Left hindlimb (tissue), 1 donor: ENCODE measurements at regions not wholly inside any gene's neighbourhood (a gene's known extent, or its start where the extent isn't known, plus 50 kb on each side); places are given as distances from the start of the nearest gene placed in this dataset.

Experiments
- DNase-seq: peaks from one replicate; pipeline ENCODE4 v3.0.0-alpha.2; 2018

- no peak for DNase-seq
Observed at GRCh38 chr1:58123051-58123450, 423.5 kb downstream of the OMA1 start.

GRCh38 chr1:58119971-58120370, 426.6 kb downstream of the OMA1 start:
- no peak for DNase-seq

GRCh38 chr1:58116284-58116683, 430.2 kb downstream of the OMA1 start:
- DNase-seq = no peak

GRCh38 chr1:58109646-58110200, 436.8 kb downstream of the OMA1 start:
- DNase-seq = no peak

GRCh38 chr1:58108783-58109182, 437.7 kb downstream of the OMA1 start:
- DNase-seq = no peak

GRCh38 chr1:58107943-58108342, 438.6 kb downstream of the OMA1 start:
- DNase-seq = no peak

GRCh38 chr1:58104960-58105359, 441.6 kb downstream of the OMA1 start:
- no peak for DNase-seq

- DNase-seq = no peak
Observed at GRCh38 chr1:58096714-58097113, 449.8 kb downstream of the OMA1 start.

- no peak for DNase-seq
Observed at GRCh38 chr1:58095183-58095582, 451.3 kb downstream of the OMA1 start.

- DNase-seq = no peak
Observed at GRCh38 chr1:58094221-58094620, 452.3 kb downstream of the OMA1 start.

GRCh38 chr1:58090640-58091039, 455.9 kb downstream of the OMA1 start:
- no peak for DNase-seq

GRCh38 chr1:58089898-58090534, 456.5 kb downstream of the OMA1 start:
- no peak for DNase-seq

GRCh38 chr1:58084266-58084665, 462.3 kb downstream of the OMA1 start:
- no peak for DNase-seq

- DNase-seq = no peak
Observed at GRCh38 chr1:58082596-58082995, 463.9 kb downstream of the OMA1 start.

GRCh38 chr1:58076258-58076657, 470.3 kb downstream of the OMA1 start:
- no peak for DNase-seq

GRCh38 chr1:58075188-58075578, 471.3 kb downstream of the OMA1 start:
- DNase-seq = no peak

GRCh38 chr1:58072450-58072849, 474.1 kb downstream of the OMA1 start:
- DNase-seq = no peak

GRCh38 chr1:58067082-58067481, 479.4 kb downstream of the OMA1 start:
- no peak for DNase-seq

GRCh38 chr1:58065520-58065919, 481.0 kb downstream of the OMA1 start:
- DNase-seq = no peak

GRCh38 chr1:58064166-58064565, 482.4 kb downstream of the OMA1 start:
- no peak for DNase-seq

GRCh38 chr1:58063095-58063494, 483.4 kb downstream of the OMA1 start:
- DNase-seq = no peak

- no peak for DNase-seq
Observed at GRCh38 chr1:58062635-58063034, 483.9 kb downstream of the OMA1 start.

GRCh38 chr1:58060559-58061170, 485.9 kb downstream of the OMA1 start:
- no peak for DNase-seq

- no peak for DNase-seq
Observed at GRCh38 chr1:58059789-58060188, 486.7 kb downstream of the OMA1 start.

- DNase-seq = no peak
Observed at GRCh38 chr1:58058323-58058722, 488.2 kb downstream of the OMA1 start.
